Endometrial microvascular endothelial cells (primary cell): ENCODE measurements at regions not wholly inside any gene's neighbourhood (a gene's known extent, or its start where the extent isn't known, plus 50 kb on each side); places are given as distances from the start of the nearest gene placed in this dataset.

Source experiments
- in situ Hi-C: cut with HindIII; loops from 2 replicates; pipeline ENCODE4 v1.10.0; 2017; ENCODE audit warnings: low sequenced_read_pairs, low pct_unique_long_range_greater_than_20kb; ENCODE audit errors: inconsistent ontology term

DNA sequence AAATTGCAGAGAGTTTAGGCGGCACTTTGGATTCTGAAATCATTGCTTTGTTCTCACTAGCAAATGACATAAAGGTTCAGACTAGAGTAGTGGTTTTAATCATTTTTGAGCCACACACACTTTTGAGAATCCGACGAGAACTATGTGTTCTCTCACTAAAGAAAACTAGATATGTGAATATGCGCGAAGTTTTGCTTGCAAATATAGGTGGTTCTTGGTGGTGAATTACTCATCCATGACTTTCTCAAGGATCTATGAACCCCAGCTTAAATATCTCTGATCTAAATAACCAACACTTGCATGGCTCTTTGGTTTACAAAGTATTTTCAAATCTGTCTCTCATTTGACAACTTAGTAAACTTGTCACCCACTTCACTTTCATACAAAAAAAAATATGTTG is 54.8 kb downstream of the NOG start:
- in situ Hi-C loops = no loop called here

DNA sequence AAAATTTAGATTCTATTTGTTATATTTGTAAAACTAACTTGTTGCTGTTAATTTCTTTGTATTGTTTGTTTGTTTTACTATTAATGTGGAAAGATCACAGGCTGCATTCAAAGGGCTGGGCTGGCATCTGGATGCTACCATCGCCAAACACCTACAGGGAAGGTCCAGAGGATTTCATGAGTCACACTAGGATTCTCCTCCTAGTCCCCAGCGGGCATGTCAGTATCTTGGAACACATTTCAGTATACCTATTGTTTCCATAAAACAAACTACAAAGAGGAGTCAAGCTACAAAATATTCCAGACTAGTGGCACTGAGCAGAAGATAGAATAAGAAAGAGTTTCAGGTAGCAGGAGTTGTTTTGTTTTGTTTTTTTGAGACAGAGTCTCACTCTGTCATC is 55.3 kb downstream of the NOG start:
- in situ Hi-C loops = no loop called here

DNA sequence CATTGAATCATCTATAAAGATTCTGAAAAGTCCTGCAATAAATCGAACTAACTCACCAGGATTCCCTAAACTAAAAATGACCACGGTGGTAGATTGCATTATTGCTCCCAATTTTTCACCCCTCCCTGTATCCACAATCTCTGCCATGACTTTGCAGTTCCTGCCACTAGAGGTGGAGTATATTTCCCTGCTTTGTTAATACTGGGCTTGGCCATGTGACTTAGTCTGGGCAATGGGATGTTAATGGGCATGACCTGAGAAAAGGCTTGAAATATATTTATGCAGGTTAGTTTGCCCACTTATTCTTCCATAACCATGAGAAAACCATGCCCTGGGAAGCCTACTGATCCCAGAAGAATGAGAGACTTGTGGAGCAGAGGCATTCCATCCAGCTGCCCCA is 59.1 kb downstream of the NOG start:
- in situ Hi-C loops = no loop called here

DNA sequence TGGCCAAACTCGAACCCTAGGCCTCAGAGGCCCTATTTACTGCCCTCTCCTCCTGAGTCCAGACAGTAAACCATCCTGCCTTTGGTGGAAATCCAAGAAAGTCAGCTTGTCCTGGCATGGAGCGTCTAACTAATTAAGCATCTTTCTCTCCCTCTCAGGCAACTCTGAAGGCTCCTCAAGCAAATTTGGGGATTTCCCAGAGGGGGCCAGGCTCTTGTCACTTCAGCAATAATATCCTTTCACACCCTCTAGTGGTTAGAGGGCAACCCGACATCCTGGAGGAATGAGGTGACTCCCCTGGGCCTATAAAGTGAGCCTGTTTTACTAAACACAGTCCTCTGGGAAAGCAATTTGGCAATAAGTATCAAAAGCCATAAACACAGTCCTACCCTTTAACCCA is 60.4 kb downstream of the NOG start:
- in situ Hi-C loops = no loop called here

DNA sequence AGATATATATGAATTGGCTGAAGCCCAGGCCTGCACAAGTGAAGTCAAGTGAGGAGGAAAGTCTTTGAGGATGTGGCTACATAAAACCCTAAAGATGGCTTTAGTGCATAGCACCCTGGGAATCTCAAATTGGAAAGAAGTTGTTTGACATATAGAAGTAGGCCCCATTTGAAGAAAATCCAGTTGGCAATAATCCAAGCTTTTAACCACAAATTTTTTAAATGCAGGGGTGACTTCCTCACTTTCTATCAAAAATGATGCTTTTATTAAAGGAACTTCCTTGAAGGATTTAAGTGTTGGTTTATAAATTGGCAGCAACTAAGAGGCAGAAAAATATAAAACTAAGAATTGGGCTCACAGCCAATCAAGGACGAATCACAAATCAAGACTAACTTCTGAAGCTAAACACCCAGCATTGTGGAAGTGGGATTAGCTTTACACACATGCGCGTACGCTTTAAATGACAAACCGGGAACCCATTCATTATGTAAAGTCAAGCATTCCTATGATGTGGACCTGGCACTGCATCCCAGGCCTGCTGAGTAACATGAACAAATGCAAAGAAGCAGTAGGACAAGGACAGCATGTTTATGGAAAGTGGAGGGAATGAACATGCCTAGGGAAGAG is 63.3 kb downstream of the NOG start:
- in situ Hi-C loops = no loop called here

DNA sequence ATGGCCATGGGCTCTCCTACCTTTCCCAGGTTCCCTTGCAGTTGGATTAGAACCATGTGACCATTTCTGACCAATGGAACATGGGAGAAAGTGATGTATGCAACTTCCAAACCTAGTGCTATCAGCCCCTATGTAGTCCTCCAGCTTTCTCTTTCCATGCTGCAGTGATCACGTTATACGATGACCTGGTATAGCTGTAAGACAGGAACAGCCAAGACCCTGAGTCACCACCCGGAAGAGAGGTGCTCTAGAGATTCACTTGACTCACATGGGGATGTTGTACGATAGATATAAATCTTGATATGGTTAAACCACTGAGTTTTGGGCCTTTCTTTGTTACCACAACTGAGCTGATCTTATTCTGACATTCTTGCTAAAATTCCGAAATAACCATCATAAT is 65.1 kb downstream of the NOG start:
- in situ Hi-C loops = no loop called here

DNA sequence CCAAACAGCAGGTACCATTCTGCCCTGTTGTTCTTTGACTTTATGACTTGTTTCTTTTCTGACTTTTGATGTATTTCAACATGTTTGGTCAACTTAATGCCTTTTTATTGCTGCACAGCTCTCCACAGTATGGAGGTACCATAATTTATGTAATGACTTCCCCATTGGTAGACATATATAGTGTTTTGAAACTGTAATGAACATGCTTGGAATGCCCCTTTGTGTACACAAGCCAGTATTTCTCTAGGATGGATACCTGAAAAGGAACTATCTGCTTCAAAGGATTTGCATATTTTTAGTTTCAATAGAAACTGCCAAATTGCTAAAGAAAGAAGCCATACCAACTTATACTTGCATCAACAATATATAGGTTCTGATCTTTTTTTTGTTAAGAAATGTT is 66.1 kb downstream of the NOG start:
- in situ Hi-C loops = no loop called here

DNA sequence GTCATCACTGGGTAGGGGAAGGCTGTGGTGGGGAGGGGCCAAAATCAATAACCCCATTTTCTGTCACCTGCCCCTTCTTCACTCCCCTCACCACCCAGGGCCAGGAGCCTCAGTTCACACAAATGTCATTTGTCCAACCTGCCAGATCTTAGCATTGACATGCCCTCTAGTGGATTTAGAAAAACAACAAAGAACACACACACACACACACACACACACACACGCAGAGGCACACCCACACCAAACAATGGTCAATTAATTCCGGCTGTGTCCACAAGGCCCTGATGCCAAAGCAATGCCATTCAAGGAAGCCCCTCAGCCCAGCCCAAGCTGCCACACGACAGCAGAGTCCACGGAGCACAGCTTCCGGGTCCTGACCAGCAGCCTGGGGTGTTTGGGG is 68.4 kb downstream of the NOG start:
- in situ Hi-C loops = no loop called here

DNA sequence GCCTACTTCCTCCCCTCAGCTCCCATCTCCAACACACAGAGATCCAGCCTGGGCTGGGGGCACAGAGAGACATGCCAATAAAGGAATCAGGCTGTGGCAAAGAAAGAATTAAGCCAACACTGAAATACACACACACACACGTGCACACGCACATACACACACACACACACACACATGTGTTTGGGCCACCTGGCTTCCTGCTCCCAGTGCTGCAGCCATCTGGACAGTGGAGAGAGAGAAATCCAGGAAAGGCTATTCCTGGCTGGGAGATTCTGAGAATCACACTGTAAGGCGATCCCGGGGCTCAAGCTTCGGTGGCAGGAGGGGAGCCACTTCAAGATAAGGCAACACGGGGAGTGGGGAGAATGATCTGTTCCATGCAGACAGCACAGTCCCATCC is 72.4 kb downstream of the NOG start:
- in situ Hi-C loops = no loop called here

DNA sequence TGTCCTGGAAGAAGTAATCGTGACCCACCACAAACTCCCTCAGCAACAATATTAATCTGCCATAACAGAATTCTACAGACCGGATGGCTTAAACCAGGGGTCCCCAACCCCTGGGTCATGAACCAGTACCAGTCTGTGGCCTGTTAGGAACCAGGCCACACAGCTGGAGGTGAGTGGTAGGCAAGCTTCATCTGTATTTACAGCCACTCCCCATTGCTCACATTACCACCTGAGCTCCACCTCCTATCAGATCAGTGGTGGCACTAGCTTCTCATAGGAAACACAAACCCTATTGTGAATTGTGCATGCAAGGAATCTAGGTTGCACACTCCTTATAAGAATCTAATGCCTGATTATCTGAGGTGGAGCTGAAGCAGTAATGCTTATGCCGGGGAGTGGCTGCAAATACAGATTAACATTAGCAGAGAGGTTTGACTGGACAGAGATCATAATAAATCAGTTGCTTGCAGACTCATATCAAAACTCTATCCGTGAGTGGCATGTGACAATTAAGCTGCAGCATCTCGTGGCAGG is 74.5 kb downstream of the NOG start:
- in situ Hi-C loops = no loop called here

DNA sequence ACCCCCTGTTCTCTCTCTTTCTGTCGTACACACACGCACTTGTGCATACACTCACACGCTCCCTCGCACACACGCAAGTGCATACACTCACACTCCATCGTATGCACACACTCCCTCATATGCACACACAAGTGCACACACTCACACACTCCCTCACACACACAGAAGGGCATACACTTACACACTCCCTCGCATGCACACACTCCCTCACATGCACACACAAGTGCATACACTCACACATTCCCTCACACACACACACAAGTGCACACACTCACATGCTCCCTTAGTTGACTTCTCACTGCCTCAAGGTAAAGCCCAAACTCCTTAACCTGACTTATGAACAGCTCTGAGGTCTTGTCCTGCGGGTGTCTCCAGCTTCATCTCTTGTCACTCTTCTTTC is 78.7 kb downstream of the NOG start:
- in situ Hi-C loops = no loop called here

DNA sequence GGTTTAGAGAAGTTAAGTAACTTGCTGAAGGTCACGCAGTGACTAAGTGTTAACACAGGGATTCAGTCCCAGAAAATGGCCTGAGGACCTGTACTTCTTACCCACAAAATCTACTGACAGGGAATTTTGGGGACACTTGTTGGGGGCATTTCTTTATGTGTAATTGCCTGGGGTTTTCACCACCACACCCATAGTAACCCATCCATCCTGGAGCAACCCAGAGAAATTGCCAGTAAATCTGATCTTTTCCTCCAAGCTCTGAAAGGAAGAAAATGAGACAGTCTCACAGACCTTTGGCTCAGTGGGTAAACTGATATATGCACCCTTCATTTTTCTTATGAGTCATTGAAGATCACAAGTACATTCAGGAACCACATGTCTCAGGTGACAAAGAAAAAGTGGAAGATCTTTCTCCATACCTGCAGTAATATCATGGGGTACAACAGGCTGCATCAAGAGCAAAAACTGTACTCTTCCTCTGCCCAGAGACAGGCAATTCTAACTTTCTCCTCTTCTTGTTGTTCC is 81.0 kb downstream of the NOG start:
- in situ Hi-C loops = no loop called here

DNA sequence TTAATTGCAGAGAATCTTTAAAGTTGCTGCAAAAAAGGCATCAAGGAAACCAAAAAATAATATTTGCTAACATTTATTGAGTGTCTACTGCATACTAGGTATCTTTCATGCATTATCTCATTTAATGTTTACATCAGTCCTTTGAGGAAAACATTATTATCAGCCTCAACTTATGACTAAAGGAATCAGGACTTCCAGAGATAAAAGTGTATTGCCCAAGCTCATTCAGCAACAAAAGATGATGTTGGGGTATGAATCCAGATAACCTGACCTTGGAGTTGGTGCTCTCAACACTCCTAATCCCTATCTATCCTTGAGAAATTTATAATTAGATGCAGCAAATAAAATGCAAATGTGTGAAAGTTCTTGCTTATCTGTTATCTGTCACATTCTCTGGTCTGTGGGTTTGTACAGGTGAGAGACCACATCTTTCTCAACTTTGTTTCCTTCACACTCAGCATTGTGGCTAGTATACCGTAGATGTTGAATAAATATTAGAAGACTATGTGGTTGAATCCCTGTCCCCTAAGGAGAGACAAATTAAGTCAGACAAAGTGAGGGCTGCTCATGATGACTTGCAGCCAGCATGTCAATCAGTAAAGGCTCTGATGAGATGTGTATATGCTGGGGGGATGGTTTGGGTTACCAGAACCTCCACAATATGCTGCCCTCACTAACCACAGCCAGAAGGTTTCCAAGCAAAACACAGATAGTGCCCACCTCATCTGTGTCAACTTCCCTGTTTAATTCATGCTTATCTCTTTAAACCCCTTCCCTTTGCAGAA is 82.6 kb downstream of the NOG start:
- in situ Hi-C loops = no loop called here

DNA sequence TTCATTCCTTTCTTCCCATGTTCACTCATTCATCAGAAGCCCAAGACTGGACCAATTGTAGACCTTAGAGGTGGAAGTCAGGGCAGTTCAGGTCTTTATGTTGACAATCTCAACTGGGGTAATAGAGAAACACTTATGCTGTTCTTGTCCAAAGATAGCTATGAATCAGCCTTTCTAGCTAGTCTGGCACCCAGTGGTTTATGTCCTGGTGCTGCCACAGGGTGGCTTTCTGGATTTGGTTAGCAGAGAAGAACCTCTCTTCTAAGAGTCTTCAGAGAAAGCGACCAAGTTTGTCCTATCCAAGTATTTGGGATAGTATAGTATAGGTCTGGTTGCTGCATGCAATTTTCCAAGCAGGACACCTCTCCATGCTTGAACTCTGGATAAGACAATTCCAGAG is 83.3 kb downstream of the NOG start:
- in situ Hi-C loops = no loop called here

DNA sequence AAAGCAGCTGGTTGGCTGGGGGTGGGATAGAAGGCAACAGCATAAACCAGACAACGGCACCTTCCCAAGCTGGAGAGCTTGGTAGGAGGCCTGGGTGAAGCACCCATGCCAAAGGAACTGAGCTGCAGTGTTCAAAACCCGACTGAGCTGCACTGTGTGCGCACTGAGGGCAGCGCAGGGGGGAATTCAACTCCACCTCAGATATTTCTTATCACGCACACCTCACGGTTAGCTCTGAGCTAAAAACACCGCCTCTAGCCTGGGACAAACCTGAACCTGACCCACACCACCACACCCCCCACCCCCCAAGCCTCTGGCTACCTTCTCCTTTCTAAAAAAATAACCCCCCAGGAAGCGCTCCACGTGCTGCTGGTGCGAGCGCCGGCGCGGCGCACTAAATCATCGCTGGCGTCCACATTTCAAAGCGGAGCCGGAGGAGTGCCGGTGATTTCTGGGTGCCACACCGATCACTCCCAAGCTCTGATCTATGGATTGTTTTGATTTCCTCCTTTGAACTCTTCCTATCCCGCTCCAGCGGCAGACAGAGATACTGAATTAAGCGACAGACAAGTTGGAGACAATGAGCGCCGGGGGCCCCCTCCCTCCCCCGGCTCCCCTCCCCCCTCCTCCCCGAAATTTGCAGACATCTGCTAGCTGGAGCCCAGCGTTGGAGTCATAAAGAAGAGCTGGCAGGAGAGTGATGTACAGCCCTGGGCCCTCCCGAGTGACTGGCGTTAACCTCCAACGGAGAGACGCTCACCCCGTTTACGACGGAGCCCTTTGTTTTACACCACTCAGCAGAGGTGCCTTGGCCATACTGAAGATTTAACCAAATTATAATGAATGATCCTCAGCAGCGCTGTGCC is 85.0 kb downstream of the NOG start:
- in situ Hi-C loops = no loop called here

DNA sequence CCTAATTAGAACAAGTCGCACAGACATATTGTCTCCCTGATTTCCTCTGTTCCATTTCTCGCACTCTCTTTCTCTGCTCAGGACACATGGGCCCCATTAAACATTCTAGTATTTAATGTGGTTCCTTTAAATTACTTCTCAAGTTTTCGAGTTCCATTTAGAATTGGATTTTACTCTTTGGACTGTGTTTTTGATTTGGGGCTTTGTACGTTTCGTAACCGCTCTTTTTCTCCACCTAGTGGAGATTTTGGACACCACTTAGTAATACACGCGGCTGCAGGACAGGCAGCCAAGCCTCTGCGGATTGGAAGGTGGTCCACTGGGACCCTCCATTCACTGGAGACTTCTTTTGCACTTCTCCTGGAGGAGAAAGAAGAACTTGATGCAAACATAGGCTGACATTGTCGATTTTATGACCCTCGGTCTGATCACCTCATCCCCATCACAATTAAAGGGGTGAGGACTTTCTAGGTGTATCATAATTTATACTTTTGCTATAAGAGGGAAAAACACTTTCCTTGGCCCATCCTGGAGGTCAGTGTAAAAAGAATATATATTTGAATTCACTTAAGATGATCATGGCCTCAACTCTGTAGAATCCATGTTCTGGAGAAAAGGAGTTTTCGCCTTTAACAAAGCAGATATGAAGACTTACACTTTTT is 85.7 kb downstream of the NOG start:
- in situ Hi-C loops = no loop called here

DNA sequence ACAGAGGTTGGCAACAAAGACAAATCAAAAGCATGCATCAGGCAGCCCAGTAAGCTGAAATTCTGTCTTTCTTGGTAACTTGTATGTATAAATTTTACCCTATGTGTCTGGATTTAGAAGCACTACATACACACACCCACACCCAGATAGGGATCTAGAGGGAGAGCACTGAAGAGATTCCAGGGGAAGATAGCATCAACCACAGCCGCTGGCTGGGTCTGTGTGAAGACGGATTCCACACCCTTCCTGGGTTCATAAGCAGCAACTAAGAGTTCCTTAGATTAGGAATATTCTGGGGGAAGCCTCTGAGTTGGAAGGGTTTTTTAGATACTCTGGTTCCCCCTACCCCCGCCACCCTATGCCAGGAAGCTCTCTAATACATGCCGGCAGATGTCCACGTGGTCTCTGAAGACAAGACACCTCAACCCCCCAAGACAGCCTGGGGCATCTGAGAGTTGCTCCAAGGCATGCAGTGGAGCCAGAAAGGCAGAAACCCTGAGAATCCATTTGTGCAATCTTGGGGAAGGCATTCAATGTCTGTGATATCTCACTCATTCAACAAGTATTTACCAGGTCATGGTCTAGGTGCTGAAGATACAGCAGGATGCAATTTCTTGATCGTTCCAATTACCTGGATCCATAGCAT is 86.4 kb downstream of the NOG start:
- in situ Hi-C loops = no loop called here

DNA sequence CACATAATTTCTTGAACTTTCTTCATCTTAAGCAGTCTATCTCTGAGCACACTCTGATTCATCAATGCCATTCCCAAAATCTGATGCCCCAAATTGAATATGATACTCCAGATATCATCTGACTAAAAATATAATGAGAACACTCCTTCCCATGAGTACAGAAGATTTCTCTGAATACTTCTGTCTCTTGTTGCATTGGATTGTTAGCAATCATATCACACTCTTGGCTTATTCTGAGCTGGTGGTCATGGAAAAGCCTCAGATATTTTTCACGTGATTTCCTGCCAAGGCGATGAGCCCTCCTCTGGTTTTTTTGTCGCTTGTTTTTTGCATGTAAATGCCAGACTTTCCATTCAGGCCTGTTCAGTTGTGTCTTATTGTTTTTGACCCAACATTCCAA is 87.2 kb downstream of the NOG start:
- in situ Hi-C loops = no loop called here
